Amygdala (tissue), 56 donors: ENCODE measurements at regions not wholly inside any gene's neighbourhood (a gene's known extent, or its start where the extent isn't known, plus 50 kb on each side); places are given as distances from the start of the nearest gene placed in this dataset.

Experiments
- DNase-seq, 56 donors: peaks; one replicate each; lab custom pipeline; 2025; lab: John Stamatoyannopoulos, UW

DNA sequence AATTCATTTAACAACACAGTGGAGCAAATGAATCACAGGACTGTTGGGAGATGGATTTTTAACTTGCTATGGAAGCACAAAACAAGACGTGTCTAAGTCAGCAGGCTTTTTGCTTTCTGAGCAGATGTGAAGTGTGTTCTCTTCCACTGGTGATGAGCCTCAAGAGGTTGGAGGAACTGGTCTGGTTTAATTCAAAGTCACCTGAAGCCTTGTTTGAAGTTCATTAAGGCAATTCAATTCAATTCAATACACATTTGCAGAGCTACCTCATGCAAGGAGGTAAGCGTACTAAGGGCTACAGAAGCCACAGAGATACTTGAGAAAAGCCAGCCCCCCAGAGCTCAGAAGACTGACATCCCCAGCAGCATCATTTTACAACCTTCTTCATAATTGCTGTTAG is 68.4 kb upstream of the PALS2 start:
- DNase-seq = no peak

DNA sequence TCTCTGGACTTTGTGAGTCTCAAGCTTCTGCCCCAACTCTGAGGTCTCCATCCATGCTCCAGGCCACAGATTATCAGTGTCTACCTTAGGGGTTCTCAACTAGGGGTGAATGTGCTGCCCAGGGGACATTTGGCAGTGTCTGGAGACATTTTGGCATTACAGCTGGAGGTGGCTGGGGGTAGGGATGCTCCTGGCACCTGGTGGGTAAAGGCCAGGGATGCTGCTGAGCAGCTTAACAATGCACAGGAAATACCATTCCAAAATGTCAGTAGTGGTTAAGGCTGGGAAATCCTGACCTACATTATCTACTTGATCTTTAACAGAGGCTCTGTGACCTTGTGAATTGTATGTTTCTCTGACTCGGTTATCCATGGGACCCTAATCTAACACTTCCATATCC is 67.3 kb upstream of the PALS2 start:
- no peak for DNase-seq

DNA sequence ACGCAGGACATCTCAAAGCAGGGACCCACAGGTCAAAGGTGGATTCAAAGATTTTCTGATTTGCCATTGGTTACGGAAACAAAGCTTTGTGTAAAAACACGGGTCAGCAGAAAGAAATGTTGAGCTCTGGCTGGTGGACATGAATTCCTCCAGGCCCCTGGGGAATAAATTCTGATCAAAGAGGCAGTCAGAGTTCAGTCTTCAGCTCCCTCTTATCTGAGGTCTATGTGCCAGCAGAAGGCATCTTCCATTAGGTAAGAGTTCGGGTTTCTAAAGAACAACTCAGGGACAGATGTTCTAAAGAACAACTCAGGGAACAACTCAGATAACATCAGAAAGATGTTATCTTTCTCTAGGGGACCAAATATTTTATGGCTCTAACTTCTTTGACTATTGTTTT is 64.9 kb upstream of the PALS2 start:
- no peak for DNase-seq

DNA sequence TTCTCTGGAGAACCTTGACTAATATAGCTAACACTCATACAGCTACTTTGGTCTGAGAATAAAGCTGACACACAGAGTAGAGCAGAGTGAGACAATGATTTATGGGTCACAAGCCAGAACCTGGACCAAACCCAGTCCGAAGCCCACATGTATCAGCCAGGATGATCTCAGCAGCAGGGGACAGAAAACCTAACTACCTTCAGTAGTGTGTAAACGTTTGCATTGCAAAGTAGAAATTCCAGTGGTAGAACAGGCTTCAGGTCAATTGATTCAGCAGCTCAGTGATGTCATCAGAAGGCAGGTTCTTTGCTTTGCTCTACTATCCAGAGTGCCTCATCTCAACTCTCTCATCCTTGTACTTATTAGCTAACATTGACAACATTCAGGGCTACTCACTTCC is 62.5 kb upstream of the PALS2 start:
- DNase-seq = no peak

DNA sequence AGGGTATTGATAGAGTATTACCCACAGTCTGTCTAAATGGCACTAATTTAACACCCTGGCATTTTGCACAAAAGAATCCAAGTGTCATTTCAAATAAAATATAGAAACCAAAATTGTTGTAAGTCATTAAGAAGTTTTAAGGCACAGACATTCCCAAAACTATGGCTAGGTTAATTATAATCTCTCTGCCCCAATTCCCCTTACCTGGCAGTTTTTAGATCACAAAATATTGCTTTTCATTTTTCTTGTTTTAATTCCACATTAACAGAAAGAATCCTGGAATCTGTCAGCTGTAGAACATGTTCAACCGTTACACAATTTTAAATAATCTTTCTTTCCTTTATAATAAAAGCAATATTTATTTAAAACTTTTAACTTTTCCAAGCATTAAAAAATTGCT is 56.1 kb upstream of the PALS2 start:
- DNase-seq = no peak

DNA sequence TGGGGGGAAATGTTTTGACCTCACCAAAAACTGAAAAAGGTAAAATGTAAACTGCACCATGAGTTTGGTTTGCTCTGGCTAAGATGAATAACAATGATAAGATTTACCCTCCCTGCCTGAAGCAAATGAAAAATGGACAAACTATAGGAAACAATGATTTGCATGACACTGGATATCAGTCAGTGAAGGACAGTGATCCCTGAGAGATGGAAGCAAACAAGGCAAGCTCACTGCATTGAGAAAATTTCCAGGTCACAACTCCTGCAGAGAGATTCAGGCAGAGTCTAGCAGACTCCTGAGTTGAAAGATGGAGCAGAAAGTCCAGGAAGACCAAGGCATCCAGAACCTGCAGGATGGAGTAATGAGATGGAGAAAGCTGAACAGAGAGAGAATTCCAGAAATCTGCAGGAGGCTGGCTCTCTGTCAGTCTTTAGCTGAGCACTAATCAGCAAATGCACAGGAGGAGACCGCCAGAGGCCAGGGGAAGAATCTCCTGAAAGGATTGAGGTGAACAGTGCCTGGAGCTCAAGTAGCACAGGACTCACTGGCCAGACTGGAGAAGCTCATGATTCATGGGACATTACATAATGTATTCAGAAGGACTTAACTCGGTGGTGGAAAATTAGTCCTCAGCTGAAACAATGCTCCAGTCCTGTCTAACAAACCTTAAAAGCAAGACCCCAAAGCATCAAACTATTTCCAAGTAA is 51.2 kb upstream of the PALS2 start:
- no peak for DNase-seq
